ENCODE measurements at regions not wholly inside any gene's neighbourhood (a gene's known extent, or its start where the extent isn't known, plus 50 kb on each side); places are given as distances from the start of the nearest gene placed in this dataset.

DNA sequence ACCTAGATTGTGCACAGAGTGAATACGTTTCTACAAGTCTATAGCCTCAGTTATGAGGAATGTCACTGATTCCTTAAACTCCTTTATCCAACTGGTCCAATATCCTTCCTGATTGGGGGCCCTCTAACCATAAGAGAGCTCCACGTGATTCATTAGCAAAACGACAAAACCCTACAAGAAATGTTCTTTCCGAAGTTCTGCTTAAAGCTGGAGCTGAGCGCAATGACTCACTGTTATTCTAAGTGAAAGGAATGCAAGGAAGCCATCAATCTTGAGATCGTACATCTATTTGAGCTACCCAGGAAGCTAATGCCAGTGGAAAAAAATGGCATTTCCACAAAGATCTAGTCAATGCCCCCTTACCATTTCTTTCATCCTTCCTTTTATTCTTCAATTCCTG, 354.9 kb upstream of the CDH20 start:
- Histone ChIP-seq H3K27me3 (no peaks in the 10 kb centered on the region), H3K4me1 (no peaks in the 10 kb centered on the region), H3K9me3 (no peaks in the 10 kb centered on the region), H3K27ac (no peak overlapping the region), H3K36me3 (no peaks in the 10 kb centered on the region), H3K4me3 (replicated peaks in 1 of 3) (no peak overlapping the region)
- DNase-seq = no peak
- 62 to 72% methylated on average over 6 of the region's 6 CpGs for WGBS, 2 donors
- TF ChIP-seq POLR2A (IDR thresholded peaks at IDR 0.05) = no peak
- TF ChIP-seq, protein P1, sequence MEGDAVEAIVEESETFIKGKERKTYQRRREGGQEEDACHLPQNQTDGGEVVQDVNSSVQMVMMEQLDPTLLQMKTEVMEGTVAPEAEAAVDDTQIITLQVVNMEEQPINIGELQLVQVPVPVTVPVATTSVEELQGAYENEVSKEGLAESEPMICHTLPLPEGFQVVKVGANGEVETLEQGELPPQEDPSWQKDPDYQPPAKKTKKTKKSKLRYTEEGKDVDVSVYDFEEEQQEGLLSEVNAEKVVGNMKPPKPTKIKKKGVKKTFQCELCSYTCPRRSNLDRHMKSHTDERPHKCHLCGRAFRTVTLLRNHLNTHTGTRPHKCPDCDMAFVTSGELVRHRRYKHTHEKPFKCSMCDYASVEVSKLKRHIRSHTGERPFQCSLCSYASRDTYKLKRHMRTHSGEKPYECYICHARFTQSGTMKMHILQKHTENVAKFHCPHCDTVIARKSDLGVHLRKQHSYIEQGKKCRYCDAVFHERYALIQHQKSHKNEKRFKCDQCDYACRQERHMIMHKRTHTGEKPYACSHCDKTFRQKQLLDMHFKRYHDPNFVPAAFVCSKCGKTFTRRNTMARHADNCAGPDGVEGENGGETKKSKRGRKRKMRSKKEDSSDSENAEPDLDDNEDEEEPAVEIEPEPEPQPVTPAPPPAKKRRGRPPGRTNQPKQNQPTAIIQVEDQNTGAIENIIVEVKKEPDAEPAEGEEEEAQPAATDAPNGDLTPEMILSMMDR (IDR thresholded peaks at IDR 0.05) = no peak
- intact Hi-C loops (cut with DNase I) = no loop called here

DNA sequence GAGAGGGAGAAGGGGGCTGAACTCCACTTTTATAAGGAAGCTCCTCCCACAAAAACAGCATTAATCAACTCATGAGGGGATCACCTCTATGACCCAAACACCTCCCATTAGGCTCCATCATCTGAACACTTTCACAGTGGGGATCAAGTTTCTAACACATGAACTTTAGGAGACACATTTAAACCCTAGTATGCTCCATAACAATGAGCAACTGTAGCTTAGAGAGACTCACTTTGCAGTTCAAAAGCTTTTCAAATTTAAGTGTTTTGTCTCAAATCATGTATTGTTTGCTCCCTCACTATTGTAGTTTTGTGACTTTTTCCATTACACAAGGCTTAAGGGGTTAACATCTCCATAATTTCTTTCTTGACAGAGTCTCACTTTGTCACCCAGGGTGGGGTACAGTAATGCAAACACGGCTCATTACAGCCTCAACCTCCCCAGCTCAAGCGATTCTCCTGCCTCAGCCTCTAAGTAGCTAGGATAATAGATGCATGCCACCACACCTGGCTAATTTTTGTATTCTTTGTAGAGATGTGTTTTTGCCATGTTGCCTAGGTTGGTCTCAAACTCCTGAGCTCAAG, 352.7 kb upstream of the CDH20 start:
- Histone ChIP-seq H3K4me1 (no peaks in the 10 kb centered on the region), H3K27ac (no peak overlapping the region), H3K27me3 (no peaks in the 10 kb centered on the region), H3K36me3 (no peaks in the 10 kb centered on the region), H3K9me3 (no peaks in the 10 kb centered on the region), H3K4me3 (replicated peaks in 1 of 3) (no peak overlapping the region)
- 87 to 92% methylated on average over 2 of the region's 2 CpGs for WGBS, 2 donors
- no peak for TF ChIP-seq POLR2A (IDR thresholded peaks at IDR 0.05)
- TF ChIP-seq, protein P1 (IDR thresholded peaks at IDR 0.05) = no peak
- intact Hi-C loops (cut with DNase I) = no loop called here
- no peak for DNase-seq

DNA sequence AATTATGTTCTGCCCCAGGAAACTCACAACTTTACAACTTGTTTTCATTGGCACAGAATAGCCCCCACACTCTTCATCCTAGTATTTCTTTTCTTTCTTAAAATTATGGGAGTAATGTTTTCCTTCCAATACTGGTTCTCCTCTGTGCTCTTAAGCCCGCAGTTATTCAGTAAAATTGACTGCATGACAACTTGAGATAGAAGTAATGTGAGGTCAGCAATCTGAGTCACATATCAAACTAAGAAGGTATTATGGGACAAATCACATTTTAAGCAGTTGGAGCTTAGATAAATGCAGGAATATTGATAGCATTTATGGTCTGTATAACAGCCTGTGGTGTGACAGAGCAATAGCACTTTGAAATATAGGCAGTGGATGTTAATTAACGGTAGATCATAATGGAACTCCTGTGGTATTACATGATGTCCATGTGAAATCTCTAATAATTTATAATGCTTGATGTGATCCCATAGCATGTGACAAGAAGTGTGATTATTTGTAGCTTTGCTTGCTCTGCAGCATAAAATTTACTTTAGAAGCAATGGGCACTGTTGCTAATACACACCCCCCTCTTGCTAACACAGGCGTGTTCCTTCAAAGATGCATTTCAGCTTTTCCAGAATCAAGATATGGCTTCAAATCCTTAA, 351.4 kb upstream of the CDH20 start:
- TF ChIP-seq, protein P1 (IDR thresholded peaks at IDR 0.05) = no peak
- no peak for TF ChIP-seq POLR2A (IDR thresholded peaks at IDR 0.05)
- Histone ChIP-seq H3K27me3 (no peaks in the 10 kb centered on the region), H3K27ac (no peak overlapping the region), H3K36me3 (no peaks in the 10 kb centered on the region), H3K4me1 (no peaks in the 10 kb centered on the region), H3K9me3 (no peaks in the 10 kb centered on the region), H3K4me3 (replicated peaks in 1 of 3) (no peak overlapping the region)
- no peak for DNase-seq
- intact Hi-C loops (cut with DNase I) = no loop called here
- 75 to 85% methylated on average over 3 of the region's 3 CpGs for WGBS, 2 donors

DNA sequence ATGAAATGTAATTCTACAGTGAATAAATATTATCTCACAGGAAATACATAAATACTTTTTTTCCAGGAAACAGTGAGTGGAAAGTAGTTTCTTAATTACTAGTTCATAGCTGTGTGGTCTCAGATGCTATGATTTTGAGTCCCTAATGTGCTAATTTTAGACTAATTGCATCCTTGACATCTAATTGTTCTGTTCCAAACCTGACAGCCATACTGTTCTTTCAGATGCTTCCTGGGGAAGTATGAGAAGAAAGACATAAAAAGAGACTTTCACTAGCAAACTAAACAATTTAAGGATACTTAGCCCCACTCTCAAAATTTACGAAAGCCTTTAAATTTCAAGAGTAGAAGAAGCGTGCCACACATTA, 350.9 kb upstream of the CDH20 start:
- H3K36me3 ChIP-seq = no peaks in the 10 kb centered on the region
- H3K27me3 ChIP-seq = no peaks in the 10 kb centered on the region
- no peak overlapping the region for H3K27ac ChIP-seq
- H3K9me3 ChIP-seq = no peaks in the 10 kb centered on the region
- intact Hi-C loops (cut with DNase I) = no loop called here
- no peaks in the 10 kb centered on the region for H3K4me1 ChIP-seq
- H3K4me3 ChIP-seq (replicated peaks in 1 of 3) = no peak overlapping the region
- no peak for DNase-seq
- TF ChIP-seq, protein P1 (IDR thresholded peaks at IDR 0.05) = no peak
- no peak for TF ChIP-seq POLR2A (IDR thresholded peaks at IDR 0.05)
- 67 to 72% methylated on average over 2 of the region's 2 CpGs for WGBS, 2 donors

DNA sequence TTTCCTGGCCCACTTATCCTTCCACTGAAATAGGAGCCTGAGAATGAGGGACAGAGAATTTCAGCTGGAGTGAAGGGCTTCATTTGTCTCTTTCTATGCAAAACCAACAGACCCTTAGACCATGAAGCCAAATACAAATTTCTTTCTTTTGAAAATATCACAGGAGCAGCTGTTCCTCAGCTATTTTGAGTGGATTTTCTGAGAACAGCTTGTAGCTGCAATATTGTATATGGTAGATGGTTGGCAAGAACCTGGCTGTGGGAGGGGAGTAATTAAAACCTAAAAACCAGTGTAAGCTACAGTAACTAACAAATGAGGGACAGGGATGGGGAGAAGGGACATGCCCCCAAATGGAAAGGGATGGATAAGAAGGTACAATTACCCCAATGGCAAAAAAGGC, 350.3 kb upstream of the CDH20 start:
- intact Hi-C loops (cut with DNase I) = no loop called here
- DNase-seq = no peak
- Histone ChIP-seq H3K9me3 (no peaks in the 10 kb centered on the region), H3K27ac (no peak overlapping the region), H3K4me1 (no peaks in the 10 kb centered on the region), H3K36me3 (no peaks in the 10 kb centered on the region), H3K27me3 (no peaks in the 10 kb centered on the region), H3K4me3 (replicated peaks in 1 of 3) (no peak overlapping the region)
- no peak for TF ChIP-seq POLR2A (IDR thresholded peaks at IDR 0.05)
- TF ChIP-seq, protein P1 (IDR thresholded peaks at IDR 0.05) = no peak
